ENCODE measurements at regions not wholly inside any gene's neighbourhood (a gene's known extent, or its start where the extent isn't known, plus 50 kb on each side); places are given as distances from the start of the nearest gene placed in this dataset.

- 4% methylated on average over 4 of the region's 10 CpGs; no CpG with 5 or more reads in 9 of the 10 experiments for WGBS, 10 experiments
- in situ Hi-C loops (cut with MboI; ENCODE audit: low pct_unique_long_range_greater_than_20kb in 2 of 9, low sequenced_read_pairs in 9 of 9, unreplicated experiment in 9 of 9): no loop called here
- peak in 5 of 8 experiments; percentile 73 to 80 (median 76) for ATAC-seq (replicated peaks in 6 of 8)
- Histone ChIP-seq H3K27ac (peak overlapping the region in 1 of 2 donors; percentile 48), H3K4me1 (replicated peaks in 1 of 2) (peaks cover 34 to 38% of the 10 kb centered on the region in 2 donors), H3K4me3 (no peak overlapping the region)
These were observed 135.0 kb upstream of the ONECUT1 start for GRCh38 chr15:52925130-52925529.

GRCh38 chr15:52924630-52925029 is 134.5 kb upstream of the ONECUT1 start:
- H3K4me1 ChIP-seq (replicated peaks in 1 of 2): peaks cover 34 to 38% of the 10 kb centered on the region in 2 donors
- in situ Hi-C loops (cut with MboI; ENCODE audit: low pct_unique_long_range_greater_than_20kb in 2 of 9, low sequenced_read_pairs in 9 of 9, unreplicated experiment in 9 of 9): no loop called here
- peak in 4 of 8 experiments; percentile 47 to 52 (median 48) for ATAC-seq (replicated peaks in 6 of 8)
- 14 to 70% (median 32%) methylated on average over 2 to 6 of the region's 7 CpGs; no CpG with 5 or more reads in 2 of the 10 experiments for WGBS, 10 experiments
- peak overlapping the region in 1 of 2 donors; percentile 48 for H3K27ac ChIP-seq
- H3K4me3 ChIP-seq: no peak overlapping the region

GRCh38 chr15:52923626-52924025 is 133.5 kb upstream of the ONECUT1 start:
- in situ Hi-C loops (cut with MboI; ENCODE audit: low pct_unique_long_range_greater_than_20kb in 2 of 9, low sequenced_read_pairs in 9 of 9, unreplicated experiment in 9 of 9): no loop called here
- WGBS, 10 experiments: 0 to 77% (median 32%) methylated on average over 1 to 4 of the region's 6 CpGs; no CpG with 5 or more reads in 3 of the 10 experiments
- peak in 4 of 8 experiments; percentile 47 to 76 (median 53) for ATAC-seq (replicated peaks in 6 of 8)
- Histone ChIP-seq H3K4me3 (no peak overlapping the region), H3K4me1 (replicated peaks in 1 of 2) (peaks cover 34 to 38% of the 10 kb centered on the region in 2 donors), H3K27ac (no peak overlapping the region)

- in situ Hi-C loops (cut with MboI; ENCODE audit: low pct_unique_long_range_greater_than_20kb in 2 of 9, low sequenced_read_pairs in 9 of 9, unreplicated experiment in 9 of 9): no loop called here
- Histone ChIP-seq H3K4me1 (replicated peaks in 1 of 2) (peaks cover 34 to 38% of the 10 kb centered on the region in 2 donors), H3K27ac (no peak overlapping the region), H3K4me3 (no peak overlapping the region)
- 0 to 100% (median 75%) methylated on average over 1 to 7 of the region's 7 CpGs; no CpG with 5 or more reads in 1 of the 10 experiments for WGBS, 10 experiments
- ATAC-seq (replicated peaks in 6 of 8): no peak
These were observed 132.7 kb upstream of the ONECUT1 start for GRCh38 chr15:52922871-52923270.

GRCh38 chr15:52912172-52912571 is 122.0 kb upstream of the ONECUT1 start:
- in situ Hi-C loops (cut with MboI; ENCODE audit: low pct_unique_long_range_greater_than_20kb in 2 of 9, low sequenced_read_pairs in 9 of 9, unreplicated experiment in 9 of 9): no loop called here
- Histone ChIP-seq H3K4me3 (no peak overlapping the region), H3K4me1 (replicated peaks in 1 of 2) (no peaks in the 10 kb centered on the region), H3K27ac (no peak overlapping the region)
- 0 to 100% (median 79%) methylated on average over 1 of the region's 1 CpG; no CpG with 5 or more reads in 6 of the 10 experiments for WGBS, 10 experiments
- ATAC-seq (replicated peaks in 6 of 8): peak in 2 of 8 experiments; percentile 83 to 96

- H3K27ac ChIP-seq: peak overlapping the region in 1 of 2 donors; percentile 43
- ATAC-seq (replicated peaks in 6 of 8): peak in 5 of 8 experiments; percentile 31 to 84 (median 65)
- 0 to 27% (median 6%) methylated on average over 1 to 3 of the region's 3 CpGs; no CpG with 5 or more reads in 2 of the 10 experiments for WGBS, 10 experiments
- H3K4me1 ChIP-seq (replicated peaks in 1 of 2): peaks cover 4 to 17% of the 10 kb centered on the region in 2 donors
- no peak overlapping the region for H3K4me3 ChIP-seq
- in situ Hi-C loops (cut with MboI; ENCODE audit: low pct_unique_long_range_greater_than_20kb in 2 of 9, low sequenced_read_pairs in 9 of 9, unreplicated experiment in 9 of 9): no loop called here
These were observed 103.2 kb upstream of the ONECUT1 start for GRCh38 chr15:52893338-52893737.

- peaks cover 49 to 60% of the 10 kb centered on the region in 2 donors for H3K4me1 ChIP-seq (replicated peaks in 1 of 2)
- H3K27ac ChIP-seq: peak overlapping the region; percentile 37 to 68
- 0 to 17% (median 0%) methylated on average over 1 to 3 of the region's 7 CpGs; no CpG with 5 or more reads in 4 of the 10 experiments for WGBS, 10 experiments
- in situ Hi-C loops (cut with MboI; ENCODE audit: low pct_unique_long_range_greater_than_20kb in 2 of 9, low sequenced_read_pairs in 9 of 9, unreplicated experiment in 9 of 9): no loop called here
- peak in 5 of 8 experiments; percentile 34 to 67 (median 56) for ATAC-seq (replicated peaks in 6 of 8)
- H3K4me3 ChIP-seq: no peak overlapping the region
These were observed 89.8 kb upstream of the ONECUT1 start for GRCh38 chr15:52879904-52880303.

- ATAC-seq (replicated peaks in 6 of 8): no peak
- 0 to 4% (median 0%) methylated on average over 1 to 4 of the region's 4 CpGs; no CpG with 5 or more reads in 1 of the 10 experiments for WGBS, 10 experiments
- peak overlapping the region in 1 of 2 donors; percentile 68 for H3K27ac ChIP-seq
- peaks cover 57 to 67% of the 10 kb centered on the region in 2 donors for H3K4me1 ChIP-seq (replicated peaks in 1 of 2)
- in situ Hi-C loops (cut with MboI; ENCODE audit: low pct_unique_long_range_greater_than_20kb in 2 of 9, low sequenced_read_pairs in 9 of 9, unreplicated experiment in 9 of 9): no loop called here
- H3K4me3 ChIP-seq: no peak overlapping the region
These were observed 89.0 kb upstream of the ONECUT1 start for GRCh38 chr15:52879145-52879544.

GRCh38 chr15:52876991-52877663 is 87.0 kb upstream of the ONECUT1 start:
- no peak overlapping the region for H3K4me3 ChIP-seq
- 0 to 67% (median 15%) methylated on average over 1 to 5 of the region's 5 CpGs for WGBS, 10 experiments
- in situ Hi-C loops (cut with MboI; ENCODE audit: low pct_unique_long_range_greater_than_20kb in 2 of 9, low sequenced_read_pairs in 9 of 9, unreplicated experiment in 9 of 9): no loop called here
- H3K27ac ChIP-seq: peak overlapping the region; percentile 57 to 75
- peaks cover 63 to 74% of the 10 kb centered on the region in 2 donors for H3K4me1 ChIP-seq (replicated peaks in 1 of 2)
- ATAC-seq (replicated peaks in 6 of 8): peak in 5 of 8 experiments; percentile 57 to 80 (median 65)

- no peak for ATAC-seq (replicated peaks in 6 of 8)
- Histone ChIP-seq H3K27ac (no peak overlapping the region), H3K4me1 (replicated peaks in 1 of 2) (peaks cover 30 to 41% of the 10 kb centered on the region in 2 donors), H3K4me3 (no peak overlapping the region)
- 13 to 100% (median 83%) methylated on average over 2 to 8 of the region's 8 CpGs; no CpG with 5 or more reads in 1 of the 10 experiments for WGBS, 10 experiments
- in situ Hi-C loops (cut with MboI; ENCODE audit: low pct_unique_long_range_greater_than_20kb in 2 of 9, low sequenced_read_pairs in 9 of 9, unreplicated experiment in 9 of 9): no loop called here
These were observed 82.1 kb upstream of the ONECUT1 start for GRCh38 chr15:52872036-52872818.

GRCh38 chr15:52870015-52870414 is 79.9 kb upstream of the ONECUT1 start:
- Histone ChIP-seq H3K27ac (no peak overlapping the region), H3K4me1 (replicated peaks in 1 of 2) (peaks cover 14 to 19% of the 10 kb centered on the region in 2 donors), H3K4me3 (no peak overlapping the region)
- 0 to 100% (median 7%) methylated on average over 1 to 3 of the region's 3 CpGs; no CpG with 5 or more reads in 4 of the 10 experiments for WGBS, 10 experiments
- in situ Hi-C loops (cut with MboI; ENCODE audit: low pct_unique_long_range_greater_than_20kb in 2 of 9, low sequenced_read_pairs in 9 of 9, unreplicated experiment in 9 of 9): no loop called here
- ATAC-seq (replicated peaks in 6 of 8): no peak

- no peak for ATAC-seq (replicated peaks in 6 of 8)
- Histone ChIP-seq H3K4me3 (no peak overlapping the region), H3K4me1 (replicated peaks in 1 of 2) (peaks cover 0 to 3% of the 10 kb centered on the region in 2 donors), H3K27ac (no peak overlapping the region)
- 14 to 95% (median 57%) methylated on average over 1 to 5 of the region's 5 CpGs; no CpG with 5 or more reads in 1 of the 10 experiments for WGBS, 10 experiments
- in situ Hi-C loops (cut with MboI; ENCODE audit: low pct_unique_long_range_greater_than_20kb in 2 of 9, low sequenced_read_pairs in 9 of 9, unreplicated experiment in 9 of 9): no loop called here
These were observed 76.6 kb upstream of the ONECUT1 start for GRCh38 chr15:52866698-52867097.

GRCh38 chr15:52862677-52863076 is 72.5 kb upstream of the ONECUT1 start:
- Histone ChIP-seq H3K4me1 (replicated peaks in 1 of 2) (peaks cover 3 to 9% of the 10 kb centered on the region in 2 donors), H3K27ac (no peak overlapping the region), H3K4me3 (no peak overlapping the region)
- in situ Hi-C loops (cut with MboI; ENCODE audit: low pct_unique_long_range_greater_than_20kb in 2 of 9, low sequenced_read_pairs in 9 of 9, unreplicated experiment in 9 of 9): no loop called here
- WGBS, 10 experiments: 7 to 87% (median 50%) methylated on average over 1 to 7 of the region's 7 CpGs; no CpG with 5 or more reads in 1 of the 10 experiments
- ATAC-seq (replicated peaks in 6 of 8): no peak

Data from motor neuron (in vitro differentiated cells).